ENCODE measurements at regions not wholly inside any gene's neighbourhood (a gene's known extent, or its start where the extent isn't known, plus 50 kb on each side); places are given as distances from the start of the nearest gene placed in this dataset.

- H3K9me3 ChIP-seq (ENCODE audit: severe bottlenecking), result no peaks in the 10 kb centered on the region
- peaks cover 17% of the 10 kb centered on the region for H3K4me1 ChIP-seq (ENCODE audit: insufficient read depth, poor library complexity, severe bottlenecking)
- no peak for ATAC-seq (ENCODE audit: low read depth)
- H3K36me3 ChIP-seq (ENCODE audit: low read depth), result no peaks in the 10 kb centered on the region
- no peak for TF ChIP-seq CTCF (IDR thresholded peaks at IDR 0.05; ENCODE audit: poor library complexity, severe bottlenecking)
- no peak overlapping the region for H3K4me3 ChIP-seq (ENCODE audit: severe bottlenecking)
- no peak overlapping the region for H3K27ac ChIP-seq (ENCODE audit: poor library complexity, severe bottlenecking)
- no peak for DNase-seq (ENCODE audit: low spot score)
- H3K27me3 ChIP-seq (ENCODE audit: insufficient read depth, poor library complexity, severe bottlenecking), result no peaks in the 10 kb centered on the region
Observed at GRCh38 chr14:85426068-85426935, 103.6 kb upstream of the FLRT2 start.

GRCh38 chr14:85428926-85429325 lies 101.0 kb upstream of the FLRT2 start:
- no peak for TF ChIP-seq CTCF (IDR thresholded peaks at IDR 0.05; ENCODE audit: poor library complexity, severe bottlenecking)
- no peak overlapping the region for H3K27ac ChIP-seq (ENCODE audit: poor library complexity, severe bottlenecking)
- ATAC-seq (ENCODE audit: low read depth) (no peak), DNase-seq (ENCODE audit: low spot score) (no peak)
- no peaks in the 10 kb centered on the region for H3K36me3 ChIP-seq (ENCODE audit: low read depth)
- no peaks in the 10 kb centered on the region for H3K9me3 ChIP-seq (ENCODE audit: severe bottlenecking)
- H3K4me1 ChIP-seq (ENCODE audit: insufficient read depth, poor library complexity, severe bottlenecking), result peaks cover 1% of the 10 kb centered on the region
- H3K27me3 ChIP-seq (ENCODE audit: insufficient read depth, poor library complexity, severe bottlenecking), result no peaks in the 10 kb centered on the region
- no peak overlapping the region for H3K4me3 ChIP-seq (ENCODE audit: severe bottlenecking)

- peak overlapping the region; percentile 99 for H3K27ac ChIP-seq (ENCODE audit: poor library complexity, severe bottlenecking)
- no peaks in the 10 kb centered on the region for H3K27me3 ChIP-seq (ENCODE audit: insufficient read depth, poor library complexity, severe bottlenecking)
- H3K4me1 ChIP-seq (ENCODE audit: insufficient read depth, poor library complexity, severe bottlenecking), result peaks cover 47% of the 10 kb centered on the region
- no peak overlapping the region for H3K4me3 ChIP-seq (ENCODE audit: severe bottlenecking)
- ATAC-seq (ENCODE audit: low read depth), result peak; percentile 99
- DNase-seq (ENCODE audit: low spot score), result peak; percentile 71
- no peaks in the 10 kb centered on the region for H3K9me3 ChIP-seq (ENCODE audit: severe bottlenecking)
- no peak for TF ChIP-seq CTCF (IDR thresholded peaks at IDR 0.05; ENCODE audit: poor library complexity, severe bottlenecking)
- no peaks in the 10 kb centered on the region for H3K36me3 ChIP-seq (ENCODE audit: low read depth)
Observed at GRCh38 chr14:85437148-85437547, 92.8 kb upstream of the FLRT2 start.

GRCh38 chr14:85438001-85438400 lies 91.9 kb upstream of the FLRT2 start:
- DNase-seq (ENCODE audit: low spot score), result no peak
- H3K27ac ChIP-seq (ENCODE audit: poor library complexity, severe bottlenecking), result peak overlapping the region; percentile 99
- no peak for ATAC-seq (ENCODE audit: low read depth)
- H3K4me1 ChIP-seq (ENCODE audit: insufficient read depth, poor library complexity, severe bottlenecking), result peaks cover 50% of the 10 kb centered on the region
- no peak overlapping the region for H3K4me3 ChIP-seq (ENCODE audit: severe bottlenecking)
- H3K36me3 ChIP-seq (ENCODE audit: low read depth), result no peaks in the 10 kb centered on the region
- TF ChIP-seq CTCF (IDR thresholded peaks at IDR 0.05; ENCODE audit: poor library complexity, severe bottlenecking), result no peak
- no peaks in the 10 kb centered on the region for H3K27me3 ChIP-seq (ENCODE audit: insufficient read depth, poor library complexity, severe bottlenecking)
- H3K9me3 ChIP-seq (ENCODE audit: severe bottlenecking), result no peaks in the 10 kb centered on the region

- H3K9me3 ChIP-seq (ENCODE audit: severe bottlenecking), result no peaks in the 10 kb centered on the region
- no peaks in the 10 kb centered on the region for H3K36me3 ChIP-seq (ENCODE audit: low read depth)
- no peak for ATAC-seq (ENCODE audit: low read depth)
- no peak for DNase-seq (ENCODE audit: low spot score)
- no peak overlapping the region for H3K4me3 ChIP-seq (ENCODE audit: severe bottlenecking)
- H3K27me3 ChIP-seq (ENCODE audit: insufficient read depth, poor library complexity, severe bottlenecking), result no peaks in the 10 kb centered on the region
- peak overlapping the region; percentile 99 for H3K27ac ChIP-seq (ENCODE audit: poor library complexity, severe bottlenecking)
- peaks cover 55% of the 10 kb centered on the region for H3K4me1 ChIP-seq (ENCODE audit: insufficient read depth, poor library complexity, severe bottlenecking)
- TF ChIP-seq CTCF (IDR thresholded peaks at IDR 0.05; ENCODE audit: poor library complexity, severe bottlenecking), result no peak
Observed at GRCh38 chr14:85438481-85438942, 91.4 kb upstream of the FLRT2 start.

Measured in RWPE2 (cell line).